ENCODE measurements at regions not wholly inside any gene's neighbourhood (a gene's known extent, or its start where the extent isn't known, plus 50 kb on each side); places are given as distances from the start of the nearest gene placed in this dataset.

- no peak for TF ChIP-seq CTCF (IDR thresholded peaks at IDR 0.05; ENCODE audit: low read depth, low read length)
- no peak for TF ChIP-seq EZH2phosphoT487 (IDR thresholded peaks at IDR 0.05; ENCODE audit: low read depth)
These were observed 87.2 kb upstream of the C1QTNF9B start for GRCh38 chr13:23984546-23984945.

Measured in OCI-LY3 (cell line).